Stimulated activated CD4-positive, alpha-beta T cell treated with anti-CD3 and anti-CD28 coated beads, Interleukin-15, amount 100 ng/mL, for 48 hours (primary cell): ENCODE measurements at regions not wholly inside any gene's neighbourhood (a gene's known extent, or its start where the extent isn't known, plus 50 kb on each side); places are given as distances from the start of the nearest gene placed in this dataset.

ENCODE experiments used
- DNase-seq, 2 donors: peaks; one replicate each; pipeline ENCODE4 v3.0.0-alpha.2; 2020; ENCODE audit warnings: low read depth in 2 of 2

DNA sequence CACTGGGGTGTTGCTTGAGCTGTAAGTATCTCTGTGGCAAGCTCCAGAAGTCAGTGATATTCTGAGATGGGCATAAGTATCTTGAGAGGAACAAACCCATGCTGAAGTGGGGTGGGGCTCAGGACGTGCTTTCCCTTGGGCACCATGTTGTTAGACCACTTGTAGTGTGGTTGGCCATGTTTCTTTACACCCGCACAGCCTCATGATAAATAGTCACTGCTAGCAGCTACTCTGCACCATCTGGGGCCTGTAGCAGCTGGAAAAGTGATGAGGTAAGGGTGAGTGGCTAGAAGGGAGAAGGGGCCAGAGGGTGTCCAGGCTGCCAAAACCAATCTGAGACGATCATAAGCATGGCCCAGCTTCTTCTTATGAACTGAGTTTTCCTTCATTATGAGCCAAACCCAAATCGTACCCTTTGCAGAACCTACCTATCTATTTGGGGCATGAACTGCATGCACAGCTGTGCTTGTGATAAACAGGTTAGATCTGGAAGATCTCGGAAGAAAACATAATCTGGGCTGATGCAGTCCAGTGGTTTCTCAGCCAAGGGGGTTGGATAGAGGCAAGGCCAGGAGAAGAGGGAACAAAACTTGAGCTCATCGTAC is 91.9 kb upstream of the IRF2BP2 start:
- no peak for DNase-seq

DNA sequence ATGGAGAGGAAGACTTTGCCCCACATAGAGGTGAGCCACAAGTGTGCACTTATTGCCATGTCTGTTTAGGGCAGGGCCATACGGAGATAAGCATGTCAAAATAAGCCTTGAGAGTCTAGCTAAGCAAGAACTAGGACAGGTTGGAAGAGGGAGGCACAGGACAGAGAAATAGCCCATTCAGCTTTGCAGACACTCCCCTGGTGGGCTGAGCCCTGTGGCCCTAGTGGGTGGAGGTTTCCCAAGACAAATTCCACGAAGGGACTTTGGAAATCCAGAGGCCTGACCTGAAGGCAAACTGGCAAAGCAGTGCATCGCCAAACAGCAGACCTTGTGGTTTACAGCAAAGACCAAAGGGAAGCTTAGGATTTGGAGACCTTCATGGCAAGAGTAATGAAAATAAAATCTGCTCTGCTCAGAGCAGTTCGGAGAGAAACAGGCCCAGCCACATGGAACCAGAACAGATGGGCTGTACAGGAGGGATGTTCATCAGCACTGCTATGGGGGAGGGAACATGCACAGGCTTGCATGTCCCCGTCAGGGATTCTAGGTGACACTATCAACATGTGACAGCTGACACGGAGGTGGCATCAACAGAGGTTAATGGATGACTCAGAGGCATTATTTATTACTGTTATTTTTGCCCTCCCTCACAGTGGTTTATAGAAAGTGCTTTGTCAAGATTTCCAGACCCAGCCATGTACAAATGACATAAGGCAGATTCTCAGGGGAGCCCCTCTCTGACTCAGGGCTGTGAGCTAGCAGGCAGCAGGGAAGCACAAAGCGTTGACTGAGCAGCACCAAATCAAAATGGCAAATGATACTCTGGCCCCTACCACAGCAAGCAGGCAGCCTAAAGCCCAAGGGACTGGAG is 90.1 kb upstream of the IRF2BP2 start:
- DNase-seq, result peak in 1 of 2 donors; percentile 7

DNA sequence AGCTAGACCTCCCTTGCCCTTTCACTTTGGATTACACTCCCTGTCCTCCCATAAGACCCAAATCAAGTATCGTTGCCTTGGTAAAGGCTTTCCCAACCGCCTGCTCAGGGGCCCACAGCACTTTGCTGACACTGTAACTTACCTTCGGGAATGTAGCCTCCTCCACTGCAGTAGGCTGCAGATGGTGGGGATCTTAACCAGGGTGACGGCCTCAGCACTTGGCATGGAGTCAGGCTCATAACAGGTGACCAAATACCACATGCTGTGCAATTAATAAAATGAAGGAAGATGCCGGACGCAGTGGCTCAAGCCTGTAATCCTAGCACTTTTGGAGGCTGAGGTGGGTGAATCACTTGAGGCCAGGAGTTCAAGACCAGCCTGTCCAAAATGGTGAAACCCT is 88.7 kb upstream of the IRF2BP2 start:
- no peak for DNase-seq

DNA sequence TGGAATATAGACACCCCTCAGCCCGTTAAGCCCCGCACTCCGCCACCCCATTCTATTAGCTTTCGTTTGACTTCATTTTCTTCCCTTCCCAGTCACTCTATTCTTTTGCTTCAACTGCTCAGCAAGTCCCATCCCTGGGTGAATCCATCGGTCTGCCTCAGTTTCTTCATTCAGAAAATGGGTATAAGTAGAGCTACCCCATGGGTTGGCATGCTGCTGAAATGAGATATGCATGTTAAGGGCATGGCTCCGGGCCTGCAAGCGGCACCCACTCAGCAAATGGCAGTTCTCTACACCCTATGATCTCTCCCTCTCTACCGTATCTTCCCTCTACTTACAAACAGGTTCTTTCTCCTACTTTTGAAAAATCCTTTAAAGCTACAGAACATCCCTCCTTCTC is 87.8 kb upstream of the IRF2BP2 start:
- no peak for DNase-seq

DNA sequence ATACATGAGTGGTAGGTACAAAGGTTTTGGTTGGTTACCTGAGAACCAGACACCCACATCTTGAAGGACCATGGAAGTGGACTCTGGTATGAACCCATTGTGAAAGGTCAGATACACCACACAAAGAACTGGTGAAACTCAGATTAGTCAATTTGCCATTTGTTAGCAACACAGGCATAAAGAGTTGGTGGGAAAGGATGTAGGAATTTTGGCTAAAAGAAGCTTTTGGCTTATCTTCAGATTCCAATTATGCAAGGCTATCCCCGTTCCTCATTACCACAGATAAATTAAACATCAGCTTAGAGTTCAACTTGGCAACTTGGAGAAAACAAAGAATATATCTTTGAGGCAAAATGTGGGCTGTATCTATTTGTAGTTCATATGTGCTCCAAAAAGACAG is 87.0 kb upstream of the IRF2BP2 start:
- DNase-seq, result no peak

DNA sequence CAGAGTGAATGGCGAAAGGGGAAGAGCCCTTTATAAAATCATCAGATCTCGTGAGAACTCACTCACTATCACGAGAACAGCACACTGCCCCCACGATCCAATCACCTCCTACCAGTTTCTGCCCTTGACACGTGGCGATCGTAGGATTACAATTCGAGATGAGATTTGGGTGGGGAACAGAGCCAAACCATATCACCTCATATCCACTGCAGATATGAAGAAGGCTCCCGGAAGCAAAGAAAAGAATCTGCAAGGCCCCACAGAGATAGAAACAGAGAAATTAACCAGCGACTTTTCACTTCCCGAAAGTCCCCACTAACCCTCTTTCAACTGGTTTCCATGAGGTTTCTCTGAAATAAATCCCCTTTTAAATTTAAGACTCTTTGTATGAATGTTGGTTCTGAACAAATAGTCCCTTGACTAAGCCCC is 86.2 kb upstream of the IRF2BP2 start:
- DNase-seq, result no peak

DNA sequence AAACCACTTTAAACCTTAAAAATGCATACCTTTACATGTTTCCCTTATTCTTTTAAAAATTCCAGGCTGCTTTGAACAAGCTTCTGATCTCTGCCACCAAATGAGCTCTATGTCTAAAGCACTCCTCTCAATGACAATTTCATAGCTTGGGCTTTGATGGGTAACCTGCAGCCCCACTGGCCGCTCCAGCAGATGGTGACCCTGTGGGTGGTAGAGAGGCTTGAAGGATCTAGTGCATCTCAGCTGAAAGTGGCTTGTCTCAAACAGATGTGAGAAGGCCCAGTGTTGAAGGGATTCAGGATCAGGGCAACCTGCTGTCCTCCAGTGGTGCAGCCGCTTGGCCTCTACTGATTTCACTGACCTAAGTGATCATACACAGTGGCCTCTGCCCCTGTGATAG is 84.7 kb upstream of the IRF2BP2 start:
- DNase-seq, result no peak

DNA sequence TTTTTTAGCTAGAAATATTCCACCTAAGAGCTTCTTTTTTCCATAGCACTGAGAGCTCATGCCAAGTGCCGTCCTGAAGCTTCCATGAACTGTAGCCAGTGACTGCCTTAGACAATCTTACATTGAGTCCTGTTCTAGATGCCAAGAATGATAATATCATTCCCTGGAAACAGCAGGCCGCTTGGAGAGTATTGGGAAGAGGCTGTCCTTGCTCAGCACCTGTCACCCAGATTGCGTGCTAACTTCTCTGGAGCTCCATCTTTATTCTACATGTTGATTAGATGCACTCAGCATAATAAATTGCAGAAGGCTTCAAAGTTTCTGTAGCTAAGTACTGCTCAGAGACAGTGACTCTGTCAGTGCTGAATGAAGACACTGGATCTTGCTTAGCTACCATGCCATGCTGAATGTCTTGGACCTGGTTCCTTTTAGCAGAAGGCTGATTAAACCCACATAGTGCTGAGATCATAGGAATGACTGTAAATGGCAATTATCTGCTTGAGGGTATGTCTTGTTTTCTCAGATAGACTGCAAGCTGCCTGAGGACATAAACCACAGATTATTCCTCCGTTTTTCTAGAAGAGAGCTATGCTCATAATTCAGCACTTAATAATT is 83.1 kb upstream of the IRF2BP2 start:
- DNase-seq, result no peak

DNA sequence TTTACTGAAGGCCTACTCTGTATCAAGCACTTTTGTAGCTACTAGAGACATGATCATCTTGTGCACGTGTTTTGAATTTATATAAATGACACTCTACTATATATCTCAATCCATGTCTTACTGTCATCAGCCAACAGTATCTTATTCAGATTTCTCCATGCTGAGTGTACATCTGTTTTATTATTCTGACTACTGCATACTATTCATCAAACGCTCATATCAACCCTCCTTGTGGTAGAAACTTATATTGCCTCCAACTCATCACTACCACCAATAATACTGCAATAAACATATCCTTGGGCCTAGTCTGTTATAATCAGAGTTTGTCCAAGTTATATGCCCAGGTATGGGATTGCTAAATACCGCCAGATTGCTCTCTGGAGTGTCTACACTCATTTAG is 81.6 kb upstream of the IRF2BP2 start:
- no peak for DNase-seq

DNA sequence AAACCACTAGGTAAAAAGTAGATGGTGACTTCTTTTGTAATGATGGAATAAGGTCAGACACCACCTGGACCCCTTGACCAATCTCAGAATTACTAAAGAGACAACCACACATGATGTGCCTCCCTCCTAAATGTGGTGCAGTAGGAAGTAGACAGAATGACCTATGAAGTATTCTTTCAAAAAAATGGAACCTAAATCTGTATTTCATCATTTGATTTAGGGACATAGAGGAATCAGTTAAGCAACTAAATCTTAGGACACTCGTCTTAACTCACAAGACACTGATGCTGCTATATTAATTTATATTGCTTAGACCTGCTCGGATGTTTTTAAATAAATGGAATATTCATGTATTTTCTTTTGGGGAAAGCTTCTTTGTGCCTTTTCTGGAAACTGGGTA is 80.9 kb upstream of the IRF2BP2 start:
- no peak for DNase-seq

DNA sequence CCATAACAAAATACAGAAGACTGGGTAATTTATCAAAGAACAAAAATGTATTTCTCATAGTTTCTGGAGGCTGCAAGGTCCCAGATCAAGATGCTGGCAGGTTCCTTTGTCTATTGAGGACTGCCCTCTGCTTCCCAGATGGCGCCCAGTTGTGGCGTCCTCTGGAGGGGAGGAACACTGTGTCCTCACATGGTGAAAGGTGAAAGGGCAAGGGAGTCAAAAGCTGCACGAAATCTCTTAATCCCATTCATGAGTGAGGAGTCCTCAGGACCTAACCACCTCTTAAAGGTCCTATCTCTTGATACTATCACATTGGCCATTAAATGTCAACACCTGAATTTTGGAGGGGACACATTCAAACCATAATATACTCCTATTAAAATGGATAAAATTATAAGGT is 79.3 kb upstream of the IRF2BP2 start:
- no peak for DNase-seq

DNA sequence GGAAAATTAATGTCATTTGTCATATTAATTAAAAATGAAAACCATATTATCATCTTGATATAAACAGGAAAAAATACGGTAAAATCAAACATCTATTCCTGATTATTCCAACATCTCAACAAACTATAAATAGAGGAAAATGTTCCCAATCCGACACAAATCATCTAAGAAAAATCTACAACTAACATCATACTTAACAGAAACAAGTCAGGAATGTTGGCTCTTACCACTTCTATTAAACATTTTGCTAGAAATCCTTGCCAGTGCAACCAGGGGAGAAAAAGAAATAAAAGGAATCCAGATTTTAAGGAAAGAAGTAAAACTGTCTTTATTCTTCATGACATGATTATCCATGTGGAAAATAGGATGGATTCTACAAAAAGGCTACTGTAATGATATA is 77.0 kb upstream of the IRF2BP2 start:
- DNase-seq, result no peak

DNA sequence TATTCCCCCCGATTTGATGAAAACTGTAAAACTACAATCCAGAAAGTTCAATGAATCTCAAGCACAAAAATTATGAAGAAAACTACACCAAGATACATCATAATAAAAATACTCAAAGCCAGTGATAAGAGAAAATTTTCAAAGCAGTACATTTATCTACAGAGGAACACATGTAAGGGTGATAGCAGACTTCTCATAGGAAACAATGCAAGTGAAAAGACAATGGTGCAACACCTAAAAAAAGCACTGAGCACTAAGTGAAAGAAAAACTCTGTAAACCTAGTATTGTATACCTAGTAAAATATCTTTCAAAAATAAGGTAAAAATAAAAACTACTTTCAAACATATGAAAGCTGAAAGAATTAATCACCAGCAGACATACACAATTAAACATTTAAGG is 76.1 kb upstream of the IRF2BP2 start:
- no peak for DNase-seq

DNA sequence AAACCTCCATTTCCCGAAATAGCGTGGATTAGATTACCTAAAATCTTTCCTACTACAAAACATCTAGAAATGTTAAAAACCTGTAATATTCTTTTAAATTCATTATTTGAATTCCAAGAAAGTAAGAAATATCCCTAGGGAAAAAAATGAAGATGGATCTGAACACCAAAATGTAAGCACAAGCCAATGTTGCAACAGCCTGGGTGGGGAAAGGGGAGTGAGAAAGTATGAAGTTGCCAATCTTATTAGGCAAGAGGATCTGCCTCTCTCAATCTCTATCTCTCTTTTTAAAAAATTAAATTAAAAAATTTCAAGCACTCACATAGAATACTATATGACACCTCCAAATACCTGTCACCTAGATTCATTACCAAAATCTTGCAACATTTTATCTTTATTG is 74.9 kb upstream of the IRF2BP2 start:
- DNase-seq, result no peak

DNA sequence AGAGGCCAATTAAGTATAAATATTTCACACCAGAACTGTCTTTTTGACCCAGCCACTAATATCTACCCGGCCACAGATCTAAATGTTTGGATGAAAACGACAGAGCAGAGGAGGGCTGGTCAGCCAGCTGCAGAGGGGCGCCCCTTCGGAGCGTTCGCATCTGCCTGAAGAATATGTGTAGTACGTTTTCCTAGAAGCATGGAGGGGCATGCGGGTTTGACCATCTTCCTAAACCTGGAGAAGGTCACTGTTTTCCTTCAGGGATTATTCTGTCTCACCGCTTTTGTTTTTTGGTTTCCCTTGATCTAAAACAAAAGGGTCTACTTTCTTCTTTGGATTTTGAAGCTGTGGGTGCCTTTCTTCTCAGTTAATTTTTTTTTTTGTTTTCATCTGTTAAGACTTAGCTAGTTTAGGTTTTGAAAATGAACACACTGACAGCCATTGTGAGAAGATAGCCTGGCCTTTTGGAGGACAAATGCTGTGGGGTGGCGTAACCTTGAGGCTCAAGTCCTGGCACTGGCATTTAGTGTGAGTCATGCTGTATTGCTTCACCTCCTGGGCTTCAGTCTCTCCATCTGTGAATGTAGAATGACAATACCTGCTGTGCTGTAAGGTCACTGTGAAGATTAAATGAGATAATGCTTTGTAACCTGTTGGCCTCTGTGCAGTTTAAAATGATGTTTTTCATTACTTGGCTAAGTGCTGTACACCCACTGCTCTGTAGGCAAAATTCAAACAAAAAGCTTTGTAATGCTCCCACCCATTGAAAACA is 74.1 kb upstream of the IRF2BP2 start:
- DNase-seq, result no peak

DNA sequence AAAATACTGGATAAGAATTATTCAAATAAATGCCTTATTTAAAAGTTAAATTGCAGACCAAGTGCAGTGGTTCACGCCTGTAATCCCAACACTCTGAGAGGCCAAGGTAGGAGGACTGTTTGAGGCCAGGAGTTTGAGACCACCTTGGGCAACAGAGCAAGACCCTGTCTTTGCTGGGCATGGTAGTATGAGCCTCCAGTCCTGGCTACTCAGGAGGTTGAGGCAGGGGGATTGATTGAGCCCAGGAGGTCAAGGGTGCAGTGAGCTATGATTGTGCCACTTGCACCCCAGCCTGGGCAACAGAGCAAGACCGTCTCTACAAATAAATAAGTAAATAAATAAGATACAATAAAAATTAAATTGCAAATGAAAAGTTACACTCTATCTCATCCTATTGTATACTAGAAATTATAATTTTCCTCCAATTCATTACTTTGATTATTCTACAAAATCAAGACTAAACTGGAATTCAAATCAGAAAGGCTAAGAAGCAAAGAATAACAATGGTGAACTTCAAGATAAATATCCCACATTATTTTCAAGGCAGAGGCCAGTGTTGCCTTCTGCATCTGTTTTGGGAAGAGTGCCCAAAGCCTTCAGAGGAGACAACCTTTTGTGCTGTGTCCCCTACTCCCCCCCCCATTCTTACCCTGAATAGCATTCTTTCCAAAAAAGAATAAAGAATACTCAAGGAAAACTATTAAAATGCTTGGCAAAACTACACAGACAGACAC is 73.3 kb upstream of the IRF2BP2 start:
- DNase-seq, result no peak

DNA sequence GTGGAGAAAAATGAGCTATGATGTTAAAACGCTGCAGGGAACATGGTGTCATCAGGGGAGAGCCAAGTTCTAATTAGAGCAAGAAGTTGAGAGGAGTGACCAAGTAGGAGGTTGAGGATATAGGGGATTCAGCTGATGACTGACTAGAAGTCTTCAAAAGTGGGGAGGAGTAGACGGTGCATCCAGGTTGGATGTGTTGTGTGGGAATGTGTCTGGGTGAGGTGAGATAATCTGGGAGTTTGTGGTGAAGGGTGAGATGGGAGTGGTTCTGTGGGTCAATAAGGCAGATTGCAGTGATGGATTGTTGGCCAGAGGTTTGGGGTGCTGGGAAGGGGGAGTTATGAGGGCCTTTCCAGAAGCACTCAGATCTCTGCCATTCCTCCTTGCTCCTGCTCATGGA is 72.0 kb upstream of the IRF2BP2 start:
- no peak for DNase-seq

DNA sequence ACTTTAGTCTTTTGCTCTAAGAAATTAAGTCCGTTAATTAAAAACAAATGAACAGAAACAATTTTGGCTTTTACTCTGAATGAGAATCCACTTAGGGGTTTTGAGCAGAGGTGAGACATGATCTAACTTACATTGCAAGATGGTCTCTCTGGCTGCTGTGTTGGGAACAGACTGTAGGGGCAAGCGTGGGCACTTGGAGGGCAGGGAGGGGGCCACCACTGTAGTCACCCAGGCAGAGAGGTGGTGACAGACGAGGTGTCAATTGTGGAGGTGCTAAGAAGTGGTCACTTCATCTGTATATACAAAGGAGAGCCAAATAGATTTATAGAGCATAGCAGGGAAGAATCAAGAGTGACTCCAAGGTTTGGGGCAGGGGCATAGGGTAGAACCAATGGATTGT is 71.1 kb upstream of the IRF2BP2 start:
- DNase-seq, result no peak

DNA sequence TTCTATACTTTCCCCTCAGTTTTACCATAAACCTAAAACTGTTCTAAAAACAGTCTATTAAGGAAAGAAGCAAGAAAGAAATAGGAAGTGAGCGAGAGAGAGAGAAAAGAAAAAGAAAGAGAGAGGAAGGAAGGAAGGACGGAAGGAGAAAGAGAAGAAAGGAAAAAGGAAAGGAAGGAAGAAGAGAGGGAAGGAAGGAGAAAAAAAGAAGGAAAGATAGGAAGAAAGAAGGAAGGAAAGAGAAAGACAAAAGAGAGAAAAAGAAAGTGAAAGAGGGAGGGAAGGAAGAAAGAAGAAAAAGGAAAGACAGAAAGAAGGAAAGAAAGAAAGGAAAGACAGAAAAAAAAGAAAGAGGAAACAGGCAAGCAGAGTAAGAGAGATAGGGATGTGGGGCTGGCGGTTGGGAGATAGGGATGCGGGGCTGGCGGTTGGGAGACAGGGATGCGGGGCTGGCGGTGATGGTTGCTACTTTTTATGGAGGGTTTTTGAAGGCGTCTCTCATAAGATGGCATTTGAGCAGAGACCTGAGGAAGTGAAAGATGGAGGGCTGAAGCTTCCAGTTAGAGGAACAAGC is 70.4 kb upstream of the IRF2BP2 start:
- DNase-seq, result no peak

DNA sequence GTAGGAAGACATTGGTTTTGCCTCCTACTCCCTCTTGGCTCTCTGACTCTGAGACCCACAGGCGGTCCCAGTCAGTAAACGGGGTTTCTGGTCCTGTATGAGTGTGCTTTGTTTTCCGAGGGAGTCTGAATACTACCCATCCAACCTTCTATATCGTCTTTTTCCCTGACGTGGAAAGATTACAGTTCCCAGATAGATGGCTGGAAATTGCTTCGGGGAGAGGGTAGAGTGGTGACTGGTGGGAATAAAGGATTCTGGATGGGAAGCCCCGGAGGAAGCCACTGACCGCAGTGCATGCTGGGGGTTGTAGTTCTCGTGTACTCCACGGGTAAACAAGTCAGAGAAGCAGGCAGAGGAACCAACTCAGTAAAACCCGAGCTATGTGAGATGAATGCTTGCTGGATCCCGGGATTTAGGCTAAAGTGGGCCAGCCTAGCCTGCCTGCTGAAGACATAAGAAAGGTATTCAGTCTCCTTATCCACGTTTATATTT is 66.2 kb upstream of the IRF2BP2 start:
- peak in 1 of 2 donors; percentile 46 for DNase-seq

DNA sequence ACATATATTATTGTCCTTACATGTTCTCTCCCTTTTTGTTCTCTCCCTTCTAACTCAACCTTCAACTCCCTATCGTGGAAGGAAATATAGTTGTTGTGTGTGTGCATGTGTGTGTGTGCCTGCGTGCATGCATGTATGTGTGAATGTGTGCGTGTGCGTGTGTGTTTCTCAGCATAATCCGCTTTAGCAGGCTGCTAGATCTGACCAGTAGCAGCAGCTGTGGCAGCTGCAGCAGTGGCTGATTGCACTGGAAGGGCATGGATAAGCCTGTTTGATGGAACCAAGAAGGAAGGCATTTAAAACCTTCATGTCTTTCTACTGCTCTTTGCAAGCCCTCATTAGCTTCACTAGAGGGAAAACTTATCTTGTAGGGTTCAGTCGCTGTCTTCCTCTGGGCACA is 65.6 kb upstream of the IRF2BP2 start:
- DNase-seq, result no peak
